Epithelial cell of proximal tubule (primary cell): ENCODE measurements at regions not wholly inside any gene's neighbourhood (a gene's known extent, or its start where the extent isn't known, plus 50 kb on each side); places are given as distances from the start of the nearest gene placed in this dataset.
"Not testable (repeated sequence)": the region's sequence is repeated elsewhere in the genome, so short reads cannot be mapped to it uniquely, and the experiment has no call there.

Experiments used
- DNase-seq: peaks from one replicate; pipeline ENCODE4 v3.0.0-alpha.2; 2011; ENCODE audit warnings: low read depth
- H3K4me3 ChIP-seq: 2 replicates; pipeline ENCODE4 v1.5.1; 2011; ENCODE audit warnings: low read depth, mild to moderate bottlenecking, low read length
- CTCF ChIP-seq: conservative IDR thresholded peaks from 2 replicates; pipeline ENCODE4 v1.5.1; 2012; ENCODE audit warnings: low read depth, mild to moderate bottlenecking, low read length

GRCh38 chr12:34109390-34109789, 87.1 kb downstream of the ALG10 start:
- no peak for DNase-seq
- no peak overlapping the region for H3K4me3 ChIP-seq
- TF ChIP-seq CTCF: no peak

- H3K4me3 ChIP-seq, DNase-seq: not testable (repeated sequence)
Measured at GRCh38 chr12:34109909-34110531, 87.7 kb downstream of the ALG10 start.

- H3K4me3 ChIP-seq: no peak overlapping the region
- no peak for TF ChIP-seq CTCF
- no peak for DNase-seq
Measured at GRCh38 chr12:34119366-34119765, 97.1 kb downstream of the ALG10 start.

- TF ChIP-seq CTCF: no peak
- H3K4me3 ChIP-seq: no peak overlapping the region
- DNase-seq: no peak
Measured at GRCh38 chr12:34121360-34121759, 99.1 kb downstream of the ALG10 start.

GRCh38 chr12:34123092-34123491, 100.8 kb downstream of the ALG10 start:
- peak; percentile 0 for DNase-seq
- peak; percentile 90 for TF ChIP-seq CTCF
- not testable (repeated sequence) for H3K4me3 ChIP-seq

- H3K4me3 ChIP-seq: no peak overlapping the region
- DNase-seq: no peak
- TF ChIP-seq CTCF: no peak
Measured at GRCh38 chr12:34124608-34125007, 102.3 kb downstream of the ALG10 start.

GRCh38 chr12:34126239-34126641, 103.9 kb downstream of the ALG10 start:
- peak overlapping the region; percentile 23 for H3K4me3 ChIP-seq
- no peak for TF ChIP-seq CTCF
- DNase-seq: no peak

- no peak for TF ChIP-seq CTCF
- no peak overlapping the region for H3K4me3 ChIP-seq
- DNase-seq: no peak
Measured at GRCh38 chr12:34126805-34127204, 104.5 kb downstream of the ALG10 start.

GRCh38 chr12:34127379-34127778, 105.1 kb downstream of the ALG10 start:
- not testable (repeated sequence) for DNase-seq, H3K4me3 ChIP-seq
